CD4-positive, alpha-beta T cell (primary cell): ENCODE measurements at regions not wholly inside any gene's neighbourhood (a gene's known extent, or its start where the extent isn't known, plus 50 kb on each side); places are given as distances from the start of the nearest gene placed in this dataset.
"Not testable (repeated sequence)": the region's sequence is repeated elsewhere in the genome, so short reads cannot be mapped to it uniquely, and the experiment has no call there.

Experiments used
- ATAC-seq: fragments of 200-7000 bp; cut with Tn5 transposase; one replicate; pipeline ENCODE4 v1.10.0; 2022; ENCODE audit warnings: mild to moderate bottlenecking; ENCODE audit not compliant: poor library complexity
- CTCF ChIA-PET: fragments of 350-600 bp; sonication (Branson Sonifier 250); formaldehyde crosslinking; loops from one replicate; lab custom pipeline; 2021; ENCODE audit warnings: antibody characterized with exemption, inconsistent platforms; lab: Charles Lee
- POLR2A ChIA-PET: fragments of 350-600 bp; sonication (Branson Sonifier 250); formaldehyde crosslinking; loops from one replicate; lab custom pipeline; 2021; ENCODE audit warnings: antibody characterized with exemption, inconsistent platforms; lab: Charles Lee
- DNase-seq, 14 experiments: peaks; one replicate each; pipeline ENCODE4 v3.0.0-alpha.2; 2013 to 2020; ENCODE audit warnings: mixed read lengths in 2 of 14
- H3K27ac ChIP-seq, 2 donors: one replicate each; pipeline versions ENCODE4 v1.5.1 to v1.7.0; 2013; ENCODE audit warnings: low read length in 2 of 2, low read depth in 1 of 2, mild to moderate bottlenecking in 1 of 2
- H3K27me3 ChIP-seq, 2 experiments: 1 replicate in 1 of 2; 2 replicates in 1 of 2; pipeline versions ENCODE4 v1.6.1 to v1.7.0; 2013; ENCODE audit warnings: low read length in 2 of 2, control low read depth in 1 of 2, mild to moderate bottlenecking in 1 of 2, moderate library complexity in 1 of 2; ENCODE audit not compliant: insufficient read depth in 2 of 2, control insufficient read depth in 1 of 2
- H3K36me3 ChIP-seq: one replicate; pipeline ENCODE4 v1.6.1; 2013; ENCODE audit warnings: low read length, control low read depth; ENCODE audit not compliant: insufficient read depth
- H3K4me1 ChIP-seq: one replicate; pipeline ENCODE4 v1.6.1; 2013; ENCODE audit warnings: low read length, control low read depth; ENCODE audit not compliant: insufficient read depth
- H3K4me3 ChIP-seq: one replicate; pipeline ENCODE4 v1.5.1; 2013; ENCODE audit warnings: mild to moderate bottlenecking, low read length, moderate library complexity
- H3K9me3 ChIP-seq, 2 experiments: 1 replicate in 1 of 2; 2 replicates in 1 of 2; pipeline versions ENCODE4 v1.6.1 to v1.7.0; 2013; ENCODE audit warnings: low read length in 2 of 2, mild to moderate bottlenecking in 2 of 2, control low read depth in 1 of 2, moderate library complexity in 1 of 2; ENCODE audit not compliant: control insufficient read depth in 1 of 2, insufficient read depth in 1 of 2
- H3K27ac Mint-ChIP-seq: one replicate; pipeline ENCODE4 v1.8.0; 2020; ENCODE audit warnings: mixed read lengths
- H3K27me3 Mint-ChIP-seq: one replicate; pipeline ENCODE4 v1.8.0; 2021; ENCODE audit warnings: mixed read lengths
- H3K36me3 Mint-ChIP-seq: one replicate; pipeline ENCODE4 v1.8.0; 2021; ENCODE audit warnings: low read depth, mixed read lengths
- H3K4me1 Mint-ChIP-seq: one replicate; pipeline ENCODE4 v1.8.0; 2021; ENCODE audit warnings: low read depth, mixed read lengths
- H3K4me3 Mint-ChIP-seq: one replicate; pipeline ENCODE4 v1.8.0; 2020; ENCODE audit warnings: mild to moderate bottlenecking, mixed read lengths
- H3K9me3 Mint-ChIP-seq: one replicate; pipeline ENCODE4 v1.8.0; 2020; ENCODE audit warnings: mixed read lengths
- intact Hi-C, 2 experiments: fragments of 100-400 bp; cut with DNase I in 1 of 2; cut with micrococcal nuclease in 1 of 2; formaldehyde crosslinking; loops; one replicate each; pipeline versions ENCODE4 v1.15.1 to v1.9.0; 2023 to 2025; cut with DNase I, micrococcal nuclease
- TF ChIP-seq, protein P1 (sequence below): fragments of 200-600 bp; IDR thresholded peaks from one replicate; pipeline ENCODE4 v1.8.0; 2022; ENCODE audit warnings: antibody characterized with exemption, mild to moderate bottlenecking

GRCh38 chr6:118372413-118372812, 175.7 kb upstream of the PLN start:
- POLR2A ChIA-PET = interaction anchor here (0.6 kb wide), 1 partner anchor 101 kb away, joined by 3 read pairs; no protein-coding TSS in a partner anchor
- no peak for ATAC-seq
- Mint-ChIP-seq H3K9me3 (peaks cover 5% of the 10 kb centered on the region), H3K4me3 (no peak overlapping the region), H3K36me3 (no peaks in the 10 kb centered on the region), H3K27ac (no peak overlapping the region), H3K27me3 (no peaks in the 10 kb centered on the region), H3K4me1 (no peaks in the 10 kb centered on the region)
- H3K9me3 ChIP-seq = no peaks in the 10 kb centered on the region
- H3K36me3 ChIP-seq = no peaks in the 10 kb centered on the region
- no peak for DNase-seq
- no peak overlapping the region for H3K4me3 ChIP-seq
- intact Hi-C loops = no loop called here
- H3K27ac ChIP-seq = no peak overlapping the region
- H3K27me3 ChIP-seq = no peaks in the 10 kb centered on the region
- no peaks in the 10 kb centered on the region for H3K4me1 ChIP-seq
- TF ChIP-seq, protein P1, sequence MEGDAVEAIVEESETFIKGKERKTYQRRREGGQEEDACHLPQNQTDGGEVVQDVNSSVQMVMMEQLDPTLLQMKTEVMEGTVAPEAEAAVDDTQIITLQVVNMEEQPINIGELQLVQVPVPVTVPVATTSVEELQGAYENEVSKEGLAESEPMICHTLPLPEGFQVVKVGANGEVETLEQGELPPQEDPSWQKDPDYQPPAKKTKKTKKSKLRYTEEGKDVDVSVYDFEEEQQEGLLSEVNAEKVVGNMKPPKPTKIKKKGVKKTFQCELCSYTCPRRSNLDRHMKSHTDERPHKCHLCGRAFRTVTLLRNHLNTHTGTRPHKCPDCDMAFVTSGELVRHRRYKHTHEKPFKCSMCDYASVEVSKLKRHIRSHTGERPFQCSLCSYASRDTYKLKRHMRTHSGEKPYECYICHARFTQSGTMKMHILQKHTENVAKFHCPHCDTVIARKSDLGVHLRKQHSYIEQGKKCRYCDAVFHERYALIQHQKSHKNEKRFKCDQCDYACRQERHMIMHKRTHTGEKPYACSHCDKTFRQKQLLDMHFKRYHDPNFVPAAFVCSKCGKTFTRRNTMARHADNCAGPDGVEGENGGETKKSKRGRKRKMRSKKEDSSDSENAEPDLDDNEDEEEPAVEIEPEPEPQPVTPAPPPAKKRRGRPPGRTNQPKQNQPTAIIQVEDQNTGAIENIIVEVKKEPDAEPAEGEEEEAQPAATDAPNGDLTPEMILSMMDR = no peak
- CTCF ChIA-PET = no interaction called here

DNA sequence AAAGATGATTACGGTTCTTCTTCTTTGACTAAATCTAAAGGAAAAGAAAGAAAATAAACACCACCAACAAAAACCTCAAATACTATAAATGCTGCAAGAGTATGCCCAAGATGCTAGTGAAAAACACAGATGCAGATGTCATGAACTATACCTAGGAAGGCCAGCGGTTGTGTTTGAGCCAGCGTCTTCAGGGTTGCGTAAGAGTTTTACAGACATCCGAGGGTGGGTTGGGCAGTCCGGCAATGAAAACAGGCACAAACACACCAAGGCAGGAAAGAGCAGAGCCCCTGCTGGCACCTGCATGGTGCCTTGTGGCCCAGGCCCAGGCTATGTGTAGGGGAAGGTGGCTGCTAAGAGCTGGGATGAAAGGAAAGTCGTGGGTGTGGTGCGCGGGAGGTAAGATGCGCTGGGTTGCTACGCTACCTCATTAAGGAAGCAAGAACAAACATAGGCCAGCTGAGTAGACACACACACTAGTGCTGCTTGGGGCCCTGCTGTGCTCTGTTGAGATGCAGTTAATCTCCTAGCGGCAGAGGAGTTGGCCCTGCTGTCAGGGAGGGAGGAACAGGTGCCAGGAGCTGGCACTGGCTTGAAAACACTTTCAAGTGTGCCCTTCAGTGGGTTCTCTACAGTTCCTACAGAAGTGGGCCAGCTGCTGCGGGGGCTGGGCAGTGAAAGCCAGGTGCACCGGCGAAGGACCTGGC, 170.2 kb upstream of the PLN start:
- TF ChIP-seq, protein P1 = no peak
- Histone ChIP-seq H3K27ac (no peak overlapping the region), H3K4me3 (no peak overlapping the region), H3K4me1 (no peaks in the 10 kb centered on the region), H3K9me3 (peaks cover 0 to 7% of the 10 kb centered on the region in 2 experiments), H3K36me3 (no peaks in the 10 kb centered on the region), H3K27me3 (no peaks in the 10 kb centered on the region)
- H3K4me1 Mint-ChIP-seq = no peaks in the 10 kb centered on the region
- POLR2A ChIA-PET = no interaction called here
- H3K4me3 Mint-ChIP-seq = no peak overlapping the region
- no peaks in the 10 kb centered on the region for H3K9me3 Mint-ChIP-seq
- H3K36me3 Mint-ChIP-seq = no peaks in the 10 kb centered on the region
- no peak overlapping the region for H3K27ac Mint-ChIP-seq
- intact Hi-C loops = no loop called here
- ATAC-seq = no peak
- CTCF ChIA-PET = no interaction called here
- H3K27me3 Mint-ChIP-seq = no peaks in the 10 kb centered on the region
- no peak for DNase-seq

- POLR2A ChIA-PET, intact Hi-C loops: not testable (repeated sequence)
These were observed 167.5 kb upstream of the PLN start for GRCh38 chr6:118380620-118381019.

DNA sequence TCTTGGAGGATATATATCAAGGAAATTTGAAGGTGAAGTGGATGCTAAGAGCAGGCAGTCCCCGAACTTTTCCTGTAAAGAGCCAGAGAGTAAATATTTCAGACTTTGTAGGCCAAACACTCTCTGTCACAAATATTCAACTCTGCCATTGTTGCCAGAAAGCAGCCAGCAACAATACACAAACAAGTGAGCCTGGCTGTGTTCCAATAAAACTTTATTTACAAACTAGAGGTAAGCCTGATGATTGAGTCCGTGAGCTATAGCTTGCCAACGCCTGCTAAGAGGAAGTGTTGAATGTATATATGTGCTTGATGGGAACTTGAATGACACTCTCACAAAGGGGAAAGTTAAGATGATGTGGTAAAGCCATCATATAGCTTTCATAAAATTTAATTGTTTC, 166.0 kb upstream of the PLN start:
- no peak for ATAC-seq
- Mint-ChIP-seq H3K4me1 (no peaks in the 10 kb centered on the region), H3K27me3 (no peaks in the 10 kb centered on the region), H3K9me3 (no peaks in the 10 kb centered on the region), H3K27ac (no peak overlapping the region), H3K4me3 (no peak overlapping the region), H3K36me3 (no peaks in the 10 kb centered on the region)
- Histone ChIP-seq H3K27ac (no peak overlapping the region), H3K27me3 (no peaks in the 10 kb centered on the region), H3K4me3 (no peak overlapping the region), H3K36me3 (no peaks in the 10 kb centered on the region), H3K9me3 (peaks cover 0 to 7% of the 10 kb centered on the region in 2 experiments), H3K4me1 (no peaks in the 10 kb centered on the region)
- CTCF ChIA-PET = no interaction called here
- POLR2A ChIA-PET = no interaction called here
- intact Hi-C loops = no loop called here
- TF ChIP-seq, protein P1 = no peak
- DNase-seq = no peak

More at GRCh38 chr6:118380620-118381019, 167.5 kb upstream of the PLN start:
- H3K36me3 ChIP-seq, ATAC-seq, H3K36me3 Mint-ChIP-seq, H3K4me3 ChIP-seq, H3K4me1 Mint-ChIP-seq, H3K4me3 Mint-ChIP-seq, H3K9me3 Mint-ChIP-seq, H3K9me3 ChIP-seq, H3K27ac ChIP-seq, CTCF ChIA-PET, H3K27me3 ChIP-seq, DNase-seq, H3K27ac Mint-ChIP-seq, H3K27me3 Mint-ChIP-seq, H3K4me1 ChIP-seq: not testable (repeated sequence)
